ENCODE measurements at regions not wholly inside any gene's neighbourhood (a gene's known extent, or its start where the extent isn't known, plus 50 kb on each side); places are given as distances from the start of the nearest gene placed in this dataset.

DNA sequence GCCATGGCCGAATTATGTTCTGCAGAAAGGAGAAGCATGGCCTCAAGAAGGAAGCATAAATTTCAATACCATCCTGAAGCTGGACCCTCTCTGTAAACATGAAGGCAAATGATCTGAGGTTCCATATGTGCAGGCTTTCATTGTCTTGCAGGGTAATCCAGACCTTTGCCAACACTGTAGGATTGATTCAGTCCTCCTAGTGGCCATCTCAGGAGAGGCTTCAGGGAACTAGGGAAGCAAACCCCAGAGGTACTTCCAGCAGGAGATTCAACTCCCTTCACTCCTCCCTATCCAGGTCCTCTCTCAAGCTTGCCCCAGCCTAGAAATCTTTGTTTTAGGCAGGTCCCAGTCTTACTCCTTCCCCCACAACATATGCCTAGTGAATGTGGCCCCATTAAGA is 99.3 kb upstream of the HCN1 start:
- TF ChIP-seq ZNF615 (CRISPR knock-in tag; IDR thresholded peaks at IDR 0.05; ENCODE audit: borderline replicate concordance), result no peak
- no peak for TF ChIP-seq EZH2 (conservative IDR thresholded peaks at IDR 0.05; ENCODE audit: low read depth, low read length)
- no peak for TF ChIP-seq MED1 (CRISPR knock-in tag; IDR thresholded peaks at IDR 0.05)
- TF ChIP-seq, protein P1, sequence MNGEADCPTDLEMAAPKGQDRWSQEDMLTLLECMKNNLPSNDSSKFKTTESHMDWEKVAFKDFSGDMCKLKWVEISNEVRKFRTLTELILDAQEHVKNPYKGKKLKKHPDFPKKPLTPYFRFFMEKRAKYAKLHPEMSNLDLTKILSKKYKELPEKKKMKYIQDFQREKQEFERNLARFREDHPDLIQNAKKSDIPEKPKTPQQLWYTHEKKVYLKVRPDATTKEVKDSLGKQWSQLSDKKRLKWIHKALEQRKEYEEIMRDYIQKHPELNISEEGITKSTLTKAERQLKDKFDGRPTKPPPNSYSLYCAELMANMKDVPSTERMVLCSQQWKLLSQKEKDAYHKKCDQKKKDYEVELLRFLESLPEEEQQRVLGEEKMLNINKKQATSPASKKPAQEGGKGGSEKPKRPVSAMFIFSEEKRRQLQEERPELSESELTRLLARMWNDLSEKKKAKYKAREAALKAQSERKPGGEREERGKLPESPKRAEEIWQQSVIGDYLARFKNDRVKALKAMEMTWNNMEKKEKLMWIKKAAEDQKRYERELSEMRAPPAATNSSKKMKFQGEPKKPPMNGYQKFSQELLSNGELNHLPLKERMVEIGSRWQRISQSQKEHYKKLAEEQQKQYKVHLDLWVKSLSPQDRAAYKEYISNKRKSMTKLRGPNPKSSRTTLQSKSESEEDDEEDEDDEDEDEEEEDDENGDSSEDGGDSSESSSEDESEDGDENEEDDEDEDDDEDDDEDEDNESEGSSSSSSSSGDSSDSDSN (CRISPR knock-in tag; IDR thresholded peaks at IDR 0.05), result no peak
- TF ChIP-seq ZNF432 (CRISPR knock-in tag; IDR thresholded peaks at IDR 0.05; ENCODE audit: borderline replicate concordance), result no peak

Data from HepG2 (cell line).